ENCODE measurements at regions not wholly inside any gene's neighbourhood (a gene's known extent, or its start where the extent isn't known, plus 50 kb on each side); places are given as distances from the start of the nearest gene placed in this dataset.
"Not testable (repeated sequence)": the region's sequence is repeated elsewhere in the genome, so short reads cannot be mapped to it uniquely, and the experiment has no call there.

- TF ChIP-seq EZH2 (IDR thresholded peaks at IDR 0.05; ENCODE audit: insufficient read depth, poor library complexity, severe bottlenecking); EZH2phosphoT487 (IDR thresholded peaks at IDR 0.05; ENCODE audit: insufficient read depth, low read depth): not testable (repeated sequence)
Observed at GRCh38 chr16:60605652-60606051, 1430.6 kb downstream of the CDH8 start.
